ENCODE measurements at regions not wholly inside any gene's neighbourhood (a gene's known extent, or its start where the extent isn't known, plus 50 kb on each side); places are given as distances from the start of the nearest gene placed in this dataset.

- no peak for DNase-seq (ENCODE audit: low read depth in 4 of 4, low spot score in 3 of 4)
These were observed 51.7 kb upstream of the NFIB start for GRCh38 chr9:14365670-14366069.

Data from left renal pelvis (tissue), 4 donors.